Right atrium auricular region (tissue), 2 donors: ENCODE measurements at regions not wholly inside any gene's neighbourhood (a gene's known extent, or its start where the extent isn't known, plus 50 kb on each side); places are given as distances from the start of the nearest gene placed in this dataset.

Source experiments
- DNase-seq: peaks from one replicate; pipeline ENCODE4 v3.0.0-alpha.2; 2019; ENCODE audit warnings: low spot score
- H3K27ac ChIP-seq, 2 donors: fragments of 200-600 bp; sonication (generic); 1 replicate in 1 of 2; 2 replicates in 1 of 2; pipeline ENCODE4 v1.5.1; 2016 to 2019
- H3K27me3 ChIP-seq, 2 donors: fragments of 200-600 bp; sonication (generic); one replicate each; pipeline versions ENCODE4 v1.5.1 to v1.6.0; 2017 to 2019
- H3K36me3 ChIP-seq: fragments of 200-600 bp; sonication (generic); one replicate; pipeline ENCODE4 v1.5.1; 2016
- H3K4me1 ChIP-seq, 2 donors: fragments of 200-600 bp; sonication (generic); one replicate each; pipeline versions ENCODE4 v1.5.1 to v1.6.0; 2017 to 2019
- H3K4me3 ChIP-seq, 2 donors: fragments of 200-600 bp; sonication (generic); 1 replicate in 1 of 2; 2 replicates in 1 of 2; pipeline ENCODE4 v1.5.1; 2017 to 2019; ENCODE audit warnings: mild to moderate bottlenecking in 1 of 2, moderate library complexity in 1 of 2
- H3K9me3 ChIP-seq, 2 donors: fragments of 200-600 bp; sonication (generic); one replicate each; pipeline ENCODE4 v1.5.1; 2019
- TF ChIP-seq, protein P1 (sequence below), 2 donors: fragments of 200-600 bp; sonication (generic); IDR thresholded peaks; one replicate each; pipeline ENCODE4 v1.5.1; 2019; ENCODE audit warnings: antibody characterized with exemption in 2 of 2

DNA sequence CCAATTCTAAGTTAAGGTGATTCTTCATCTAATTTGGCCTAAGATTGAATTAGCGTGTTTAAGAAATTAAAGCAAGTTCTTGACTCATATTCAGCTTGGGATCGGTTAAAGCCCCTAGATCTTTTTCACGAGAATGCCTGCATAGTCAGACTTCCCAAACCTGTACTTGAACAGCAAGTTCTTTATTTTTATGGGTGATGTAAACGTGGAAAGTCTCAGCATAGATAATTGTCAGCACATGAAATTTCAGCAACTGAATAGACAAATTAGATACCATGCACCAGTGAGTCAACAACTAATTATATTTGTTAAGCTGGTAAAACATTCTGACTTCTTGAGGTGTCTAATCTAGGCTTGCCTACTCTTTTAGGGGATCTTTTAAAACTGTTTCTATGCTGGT lies 183.1 kb upstream of the TNFAIP3 start:
- Histone ChIP-seq H3K36me3 (no peaks in the 10 kb centered on the region), H3K27ac (no peak overlapping the region), H3K9me3 (no peaks in the 10 kb centered on the region), H3K4me3 (no peak overlapping the region), H3K27me3 (no peaks in the 10 kb centered on the region), H3K4me1 (no peaks in the 10 kb centered on the region)
- DNase-seq = no peak
- TF ChIP-seq, protein P1, sequence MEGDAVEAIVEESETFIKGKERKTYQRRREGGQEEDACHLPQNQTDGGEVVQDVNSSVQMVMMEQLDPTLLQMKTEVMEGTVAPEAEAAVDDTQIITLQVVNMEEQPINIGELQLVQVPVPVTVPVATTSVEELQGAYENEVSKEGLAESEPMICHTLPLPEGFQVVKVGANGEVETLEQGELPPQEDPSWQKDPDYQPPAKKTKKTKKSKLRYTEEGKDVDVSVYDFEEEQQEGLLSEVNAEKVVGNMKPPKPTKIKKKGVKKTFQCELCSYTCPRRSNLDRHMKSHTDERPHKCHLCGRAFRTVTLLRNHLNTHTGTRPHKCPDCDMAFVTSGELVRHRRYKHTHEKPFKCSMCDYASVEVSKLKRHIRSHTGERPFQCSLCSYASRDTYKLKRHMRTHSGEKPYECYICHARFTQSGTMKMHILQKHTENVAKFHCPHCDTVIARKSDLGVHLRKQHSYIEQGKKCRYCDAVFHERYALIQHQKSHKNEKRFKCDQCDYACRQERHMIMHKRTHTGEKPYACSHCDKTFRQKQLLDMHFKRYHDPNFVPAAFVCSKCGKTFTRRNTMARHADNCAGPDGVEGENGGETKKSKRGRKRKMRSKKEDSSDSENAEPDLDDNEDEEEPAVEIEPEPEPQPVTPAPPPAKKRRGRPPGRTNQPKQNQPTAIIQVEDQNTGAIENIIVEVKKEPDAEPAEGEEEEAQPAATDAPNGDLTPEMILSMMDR (IDR thresholded peaks at IDR 0.05) = no peak

DNA sequence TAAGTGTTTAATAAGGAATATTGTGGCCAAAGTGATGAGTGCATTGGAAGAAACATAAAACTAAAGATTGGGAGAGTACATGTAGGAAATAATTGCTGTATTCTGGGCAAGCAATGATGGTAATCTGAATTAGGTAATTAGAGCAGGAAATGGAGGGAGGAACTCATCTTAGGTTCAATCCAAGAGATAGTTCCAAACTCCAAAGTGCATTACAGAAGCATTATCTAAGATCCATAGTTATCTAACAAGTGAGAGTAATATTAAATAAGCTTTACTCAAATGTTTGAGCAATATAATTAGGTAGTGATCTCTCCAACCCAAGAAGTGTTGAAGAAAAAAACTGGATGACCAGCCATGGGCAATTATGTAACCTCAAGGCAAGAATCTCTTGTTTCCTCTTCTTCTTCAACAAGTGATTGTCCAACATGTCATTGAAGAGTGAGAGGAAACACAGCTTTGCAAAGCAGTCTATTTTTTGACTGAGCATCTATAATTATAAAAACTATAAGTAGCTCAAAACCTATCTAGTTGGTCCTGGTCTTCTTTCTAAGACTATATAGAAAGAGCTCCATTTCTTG lies 181.2 kb upstream of the TNFAIP3 start:
- H3K36me3 ChIP-seq = no peaks in the 10 kb centered on the region
- no peak overlapping the region for H3K4me3 ChIP-seq
- DNase-seq = no peak
- no peaks in the 10 kb centered on the region for H3K9me3 ChIP-seq
- TF ChIP-seq, protein P1 (IDR thresholded peaks at IDR 0.05) = no peak
- no peak overlapping the region for H3K27ac ChIP-seq
- H3K27me3 ChIP-seq = no peaks in the 10 kb centered on the region
- no peaks in the 10 kb centered on the region for H3K4me1 ChIP-seq

GRCh38 chr6:137687818-137688217 lies 179.2 kb upstream of the TNFAIP3 start:
- H3K27me3 ChIP-seq = no peaks in the 10 kb centered on the region
- DNase-seq = no peak
- H3K27ac ChIP-seq = no peak overlapping the region
- TF ChIP-seq, protein P1 (IDR thresholded peaks at IDR 0.05) = no peak
- no peaks in the 10 kb centered on the region for H3K9me3 ChIP-seq
- no peak overlapping the region for H3K4me3 ChIP-seq
- no peaks in the 10 kb centered on the region for H3K36me3 ChIP-seq
- no peaks in the 10 kb centered on the region for H3K4me1 ChIP-seq

DNA sequence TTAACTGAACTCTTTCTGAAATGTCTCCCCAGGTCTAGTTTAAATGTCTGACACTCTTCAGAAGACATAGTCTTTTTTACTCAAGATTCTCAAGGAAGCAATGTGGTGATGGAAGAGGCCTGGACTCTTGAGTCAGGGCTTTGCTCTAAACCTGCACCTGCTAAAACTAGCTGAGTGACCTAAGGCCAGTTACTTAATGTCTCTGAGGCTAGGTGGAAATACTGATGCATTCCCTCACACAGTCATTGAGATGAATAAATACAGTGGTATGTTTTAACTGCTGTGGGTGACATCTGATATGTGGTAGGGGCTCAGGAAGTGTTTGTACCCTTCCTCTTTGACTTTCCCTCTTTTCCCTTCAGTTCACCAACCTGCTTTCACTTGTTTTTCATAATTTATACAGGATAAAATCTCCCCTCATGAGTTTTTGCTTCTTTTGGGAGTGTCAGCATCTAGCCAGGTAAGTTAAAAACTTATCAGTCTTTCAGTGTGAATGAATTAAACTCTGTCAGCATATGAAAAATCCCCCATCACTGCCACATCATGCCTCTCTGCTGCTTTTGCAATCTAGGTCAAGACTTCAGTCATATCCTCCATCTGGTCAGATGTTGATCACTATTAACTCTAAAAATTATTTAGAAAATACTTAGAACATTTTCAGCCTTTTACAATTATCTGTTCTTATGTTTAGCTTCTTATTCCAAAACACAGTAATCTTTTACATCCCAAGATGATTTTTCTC lies 178.7 kb upstream of the TNFAIP3 start:
- H3K9me3 ChIP-seq = no peaks in the 10 kb centered on the region
- TF ChIP-seq, protein P1 (IDR thresholded peaks at IDR 0.05) = no peak

GRCh38 chr6:137689377-137689776 lies 177.7 kb upstream of the TNFAIP3 start:
- Histone ChIP-seq H3K9me3 (no peaks in the 10 kb centered on the region), H3K4me3 (no peak overlapping the region), H3K27ac (no peak overlapping the region), H3K36me3 (no peaks in the 10 kb centered on the region), H3K27me3 (no peaks in the 10 kb centered on the region), H3K4me1 (no peaks in the 10 kb centered on the region)
- TF ChIP-seq, protein P1 (IDR thresholded peaks at IDR 0.05) = no peak
- DNase-seq = no peak

More for the DNA sequence above, 178.7 kb upstream of the TNFAIP3 start:
- Histone ChIP-seq H3K4me1 (no peaks in the 10 kb centered on the region), H3K36me3 (no peaks in the 10 kb centered on the region), H3K27ac (no peak overlapping the region), H3K4me3 (no peak overlapping the region), H3K27me3 (no peaks in the 10 kb centered on the region)
- DNase-seq = no peak
